HG03095 (cell line): ENCODE measurements at regions not wholly inside any gene's neighbourhood (a gene's known extent, or its start where the extent isn't known, plus 50 kb on each side); places are given as distances from the start of the nearest gene placed in this dataset.

Experiments used
- ATAC-seq: cut with Tn5 transposase; IDR thresholded peaks from one replicate; pipeline ENCODE4 v1.9.1; 2021; ENCODE audit warnings: moderate library complexity; ENCODE audit not compliant: unreplicated experiment

- ATAC-seq, result no peak
Measured at GRCh38 chr12:118606690-118607089, 230.3 kb downstream of the SUDS3 start.

- no peak for ATAC-seq
Measured at GRCh38 chr12:118607831-118608230, 231.5 kb downstream of the SUDS3 start.

- ATAC-seq, result no peak
Measured at GRCh38 chr12:118608770-118609344, 232.5 kb downstream of the SUDS3 start.

- ATAC-seq, result no peak
Measured at GRCh38 chr12:118611295-118611694, 234.9 kb downstream of the SUDS3 start.

- ATAC-seq, result no peak
Measured at GRCh38 chr12:118611770-118612169, 235.4 kb downstream of the SUDS3 start.

GRCh38 chr12:118617611-118618450 is 241.5 kb downstream of the SUDS3 start:
- ATAC-seq, result no peak

- ATAC-seq, result no peak
Measured at GRCh38 chr12:118618695-118619094, 242.3 kb downstream of the SUDS3 start.

GRCh38 chr12:118625050-118625675 is 248.8 kb downstream of the SUDS3 start:
- no peak for ATAC-seq

- ATAC-seq, result no peak
Measured at GRCh38 chr12:118633071-118633470, 256.7 kb downstream of the SUDS3 start.

- no peak for ATAC-seq
Measured at GRCh38 chr12:118635276-118635675, 258.9 kb downstream of the SUDS3 start.

- ATAC-seq, result no peak
Measured at GRCh38 chr12:118637767-118638370, 261.5 kb downstream of the SUDS3 start.

GRCh38 chr12:118641249-118641648 is 264.9 kb downstream of the SUDS3 start:
- ATAC-seq, result no peak

GRCh38 chr12:118645219-118645618 is 268.9 kb downstream of the SUDS3 start:
- no peak for ATAC-seq

GRCh38 chr12:118649765-118650585 is 273.6 kb downstream of the SUDS3 start:
- no peak for ATAC-seq

- no peak for ATAC-seq
Measured at GRCh38 chr12:118650586-118650960, 274.2 kb downstream of the SUDS3 start.

GRCh38 chr12:118651487-118651886 is 275.1 kb downstream of the SUDS3 start:
- no peak for ATAC-seq

GRCh38 chr12:118655588-118655987 is 279.2 kb downstream of the SUDS3 start:
- no peak for ATAC-seq

GRCh38 chr12:118680356-118680963 is 300.9 kb upstream of the SRRM4 start:
- ATAC-seq, result no peak

GRCh38 chr12:118682656-118683055 is 298.7 kb upstream of the SRRM4 start:
- peak; percentile 89 for ATAC-seq

- ATAC-seq, result no peak
Measured at GRCh38 chr12:118685983-118686607, 295.2 kb upstream of the SRRM4 start.
